ENCODE measurements at regions not wholly inside any gene's neighbourhood (a gene's known extent, or its start where the extent isn't known, plus 50 kb on each side); places are given as distances from the start of the nearest gene placed in this dataset.

DNA sequence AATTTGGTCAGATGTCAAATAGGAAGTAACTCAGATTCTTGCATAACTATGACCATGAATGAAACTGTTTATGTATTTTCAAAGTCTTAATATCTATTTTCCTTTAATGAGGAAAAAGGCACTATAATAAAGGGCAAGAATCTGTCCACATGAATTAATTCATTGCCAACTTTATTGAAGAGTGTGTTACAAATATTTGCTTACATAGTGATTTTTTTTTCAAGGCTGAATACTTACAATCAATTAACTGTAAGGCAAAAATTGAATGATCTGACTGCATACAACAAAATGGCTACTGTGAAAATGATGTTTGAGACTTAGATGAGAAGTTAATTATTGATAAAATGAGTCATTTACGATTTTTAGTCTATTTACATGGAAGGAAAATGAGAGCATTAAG, 475.0 kb downstream of the DNAJB9 start:
- Histone ChIP-seq H3K9me2 (replicated peaks; ENCODE audit: insufficient read depth, low read length) (no peaks in the 10 kb centered on the region; the same call in 1 of the 2 replicates), H4K20me1 (ENCODE audit: insufficient read depth, low read depth, low read length) (no peaks in the 10 kb centered on the region), H3K79me2 (ENCODE audit: low read length) (no peaks in the 10 kb centered on the region), H3K27me3 (ENCODE audit: low read length) (no peaks in the 10 kb centered on the region), H3K27ac (ENCODE audit: low read length) (no peak overlapping the region), H3K36me3 (ENCODE audit: insufficient read depth, low read length) (no peaks in the 10 kb centered on the region), H3K9ac (ENCODE audit: low read length) (no peak overlapping the region), H3K4me2 (ENCODE audit: low read depth, low read length, poor library complexity, severe bottlenecking) (no peak overlapping the region), H3K9me3 (ENCODE audit: low read length) (no peaks in the 10 kb centered on the region), H2AFZ (ENCODE audit: low read length) (no peak overlapping the region), H3K4me1 (ENCODE audit: low read length) (no peaks in the 10 kb centered on the region), H3K4me3 (ENCODE audit: low read length) (no peak overlapping the region)
- no peak for DNase-seq

GRCh38 chr7:109049366-109049765, 479.7 kb downstream of the DNAJB9 start:
- no peaks in the 10 kb centered on the region for H3K9me3 ChIP-seq (ENCODE audit: low read length)
- H4K20me1 ChIP-seq (ENCODE audit: insufficient read depth, low read depth, low read length): no peaks in the 10 kb centered on the region
- DNase-seq: no peak
- no peak overlapping the region for H3K27ac ChIP-seq (ENCODE audit: low read length)
- H3K27me3 ChIP-seq (ENCODE audit: low read length): no peaks in the 10 kb centered on the region
- H3K79me2 ChIP-seq (ENCODE audit: low read length): no peaks in the 10 kb centered on the region
- H3K4me2 ChIP-seq (ENCODE audit: low read depth, low read length, poor library complexity, severe bottlenecking): no peak overlapping the region
- H3K36me3 ChIP-seq (ENCODE audit: insufficient read depth, low read length): no peaks in the 10 kb centered on the region
- no peak overlapping the region for H2AFZ ChIP-seq (ENCODE audit: low read length)
- no peaks in the 10 kb centered on the region for H3K4me1 ChIP-seq (ENCODE audit: low read length)
- H3K9me2 ChIP-seq (replicated peaks; ENCODE audit: insufficient read depth, low read length): no peaks in the 10 kb centered on the region
- no peak overlapping the region for H3K4me3 ChIP-seq (ENCODE audit: low read length)
- H3K9ac ChIP-seq (ENCODE audit: low read length): no peak overlapping the region

DNA sequence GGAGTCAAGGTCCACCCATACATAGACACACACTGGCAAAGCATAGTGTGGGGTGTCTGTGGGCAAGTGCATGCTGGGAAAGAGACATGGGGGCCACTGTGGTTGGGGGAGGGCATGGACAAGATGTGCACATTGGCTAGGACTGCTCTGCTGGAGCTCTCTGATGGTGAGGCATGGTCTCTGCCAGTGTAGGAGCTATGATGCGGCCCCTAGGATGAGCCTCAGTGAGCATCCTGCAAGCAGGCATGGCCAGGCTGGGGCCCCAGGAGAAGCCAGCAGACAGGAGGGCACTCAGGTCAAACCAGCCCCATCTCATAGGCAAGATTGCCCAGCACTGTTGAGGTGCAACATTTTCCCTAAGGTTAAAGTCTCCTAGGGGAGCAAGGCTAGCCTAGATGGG, 489.4 kb downstream of the DNAJB9 start:
- H3K4me1 ChIP-seq (ENCODE audit: low read length): no peaks in the 10 kb centered on the region
- no peak overlapping the region for H3K4me3 ChIP-seq (ENCODE audit: low read length)
- H3K9me2 ChIP-seq (replicated peaks; ENCODE audit: insufficient read depth, low read length): no peaks in the 10 kb centered on the region; the same call in 1 of the 2 replicates
- H3K4me2 ChIP-seq (ENCODE audit: low read depth, low read length, poor library complexity, severe bottlenecking): no peak overlapping the region
- no peaks in the 10 kb centered on the region for H3K36me3 ChIP-seq (ENCODE audit: insufficient read depth, low read length)
- no peak overlapping the region for H2AFZ ChIP-seq (ENCODE audit: low read length)
- no peak overlapping the region for H3K27ac ChIP-seq (ENCODE audit: low read length)
- no peaks in the 10 kb centered on the region for H3K9me3 ChIP-seq (ENCODE audit: low read length)
- no peak overlapping the region for H3K9ac ChIP-seq (ENCODE audit: low read length)
- H3K79me2 ChIP-seq (ENCODE audit: low read length): no peaks in the 10 kb centered on the region
- H3K27me3 ChIP-seq (ENCODE audit: low read length): no peaks in the 10 kb centered on the region
- no peaks in the 10 kb centered on the region for H4K20me1 ChIP-seq (ENCODE audit: insufficient read depth, low read depth, low read length)
- DNase-seq: no peak

GRCh38 chr7:109062798-109063197, 493.1 kb downstream of the DNAJB9 start:
- no peak overlapping the region for H3K4me3 ChIP-seq (ENCODE audit: low read length)
- no peaks in the 10 kb centered on the region for H3K4me1 ChIP-seq (ENCODE audit: low read length)
- no peaks in the 10 kb centered on the region for H4K20me1 ChIP-seq (ENCODE audit: insufficient read depth, low read depth, low read length)
- H3K36me3 ChIP-seq (ENCODE audit: insufficient read depth, low read length): no peaks in the 10 kb centered on the region
- H3K27me3 ChIP-seq (ENCODE audit: low read length): no peaks in the 10 kb centered on the region
- H2AFZ ChIP-seq (ENCODE audit: low read length): no peak overlapping the region
- no peak overlapping the region for H3K4me2 ChIP-seq (ENCODE audit: low read depth, low read length, poor library complexity, severe bottlenecking)
- no peaks in the 10 kb centered on the region for H3K9me3 ChIP-seq (ENCODE audit: low read length)
- H3K9me2 ChIP-seq (replicated peaks; ENCODE audit: insufficient read depth, low read length): no peaks in the 10 kb centered on the region; the same call in 1 of the 2 replicates
- H3K9ac ChIP-seq (ENCODE audit: low read length): no peak overlapping the region
- H3K79me2 ChIP-seq (ENCODE audit: low read length): no peaks in the 10 kb centered on the region
- no peak overlapping the region for H3K27ac ChIP-seq (ENCODE audit: low read length)
- no peak for DNase-seq

GRCh38 chr7:109073543-109073942, 503.9 kb downstream of the DNAJB9 start:
- Histone ChIP-seq H3K9me2 (replicated peaks; ENCODE audit: insufficient read depth, low read length) (no peaks in the 10 kb centered on the region), H4K20me1 (ENCODE audit: insufficient read depth, low read depth, low read length) (no peaks in the 10 kb centered on the region), H3K4me2 (ENCODE audit: low read depth, low read length, poor library complexity, severe bottlenecking) (no peak overlapping the region), H3K4me3 (ENCODE audit: low read length) (no peak overlapping the region), H3K4me1 (ENCODE audit: low read length) (no peaks in the 10 kb centered on the region), H3K27me3 (ENCODE audit: low read length) (no peaks in the 10 kb centered on the region), H3K27ac (ENCODE audit: low read length) (no peak overlapping the region), H3K9ac (ENCODE audit: low read length) (no peak overlapping the region), H3K36me3 (ENCODE audit: insufficient read depth, low read length) (no peaks in the 10 kb centered on the region), H2AFZ (ENCODE audit: low read length) (no peak overlapping the region), H3K9me3 (ENCODE audit: low read length) (no peaks in the 10 kb centered on the region), H3K79me2 (ENCODE audit: low read length) (no peaks in the 10 kb centered on the region)
- no peak for DNase-seq

- Histone ChIP-seq H3K36me3 (ENCODE audit: insufficient read depth, low read length) (no peaks in the 10 kb centered on the region), H3K79me2 (ENCODE audit: low read length) (no peaks in the 10 kb centered on the region), H2AFZ (ENCODE audit: low read length) (no peak overlapping the region), H3K4me3 (ENCODE audit: low read length) (no peak overlapping the region), H3K9ac (ENCODE audit: low read length) (no peak overlapping the region), H3K27me3 (ENCODE audit: low read length) (no peaks in the 10 kb centered on the region), H3K4me2 (ENCODE audit: low read depth, low read length, poor library complexity, severe bottlenecking) (no peak overlapping the region), H3K9me2 (replicated peaks; ENCODE audit: insufficient read depth, low read length) (no peaks in the 10 kb centered on the region), H3K27ac (ENCODE audit: low read length) (no peak overlapping the region), H4K20me1 (ENCODE audit: insufficient read depth, low read depth, low read length) (no peaks in the 10 kb centered on the region), H3K9me3 (ENCODE audit: low read length) (no peaks in the 10 kb centered on the region), H3K4me1 (ENCODE audit: low read length) (no peaks in the 10 kb centered on the region)
- DNase-seq: no peak
Measured at GRCh38 chr7:109076396-109076972, 506.8 kb downstream of the DNAJB9 start.

DNA sequence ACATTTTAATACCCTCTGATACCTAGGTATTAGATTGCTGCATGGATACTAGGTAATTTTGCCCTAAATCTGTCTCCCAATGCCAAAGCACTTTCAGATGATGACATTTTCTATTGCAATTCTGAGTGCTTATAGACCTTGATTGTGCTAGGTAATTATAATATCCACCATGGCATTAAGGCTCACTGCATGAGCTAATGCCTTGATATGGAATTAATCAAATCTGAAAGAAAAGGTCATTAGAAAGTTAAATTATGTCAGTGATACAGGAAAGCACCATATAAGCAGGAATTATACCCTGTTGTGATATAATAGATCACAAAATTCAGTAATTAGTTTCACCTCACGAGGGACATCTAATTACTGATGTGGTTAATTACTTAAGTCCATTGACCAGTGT, 521.4 kb downstream of the DNAJB9 start:
- H3K27me3 ChIP-seq (ENCODE audit: low read length): no peaks in the 10 kb centered on the region
- no peaks in the 10 kb centered on the region for H3K9me2 ChIP-seq (replicated peaks; ENCODE audit: insufficient read depth, low read length)
- no peaks in the 10 kb centered on the region for H4K20me1 ChIP-seq (ENCODE audit: insufficient read depth, low read depth, low read length)
- no peaks in the 10 kb centered on the region for H3K36me3 ChIP-seq (ENCODE audit: insufficient read depth, low read length)
- H3K4me2 ChIP-seq (ENCODE audit: low read depth, low read length, poor library complexity, severe bottlenecking): no peak overlapping the region
- no peak overlapping the region for H3K4me3 ChIP-seq (ENCODE audit: low read length)
- no peaks in the 10 kb centered on the region for H3K4me1 ChIP-seq (ENCODE audit: low read length)
- no peak for DNase-seq
- no peak overlapping the region for H3K27ac ChIP-seq (ENCODE audit: low read length)
- no peak overlapping the region for H3K9ac ChIP-seq (ENCODE audit: low read length)
- H2AFZ ChIP-seq (ENCODE audit: low read length): no peak overlapping the region
- H3K9me3 ChIP-seq (ENCODE audit: low read length): no peaks in the 10 kb centered on the region
- no peaks in the 10 kb centered on the region for H3K79me2 ChIP-seq (ENCODE audit: low read length)

DNA sequence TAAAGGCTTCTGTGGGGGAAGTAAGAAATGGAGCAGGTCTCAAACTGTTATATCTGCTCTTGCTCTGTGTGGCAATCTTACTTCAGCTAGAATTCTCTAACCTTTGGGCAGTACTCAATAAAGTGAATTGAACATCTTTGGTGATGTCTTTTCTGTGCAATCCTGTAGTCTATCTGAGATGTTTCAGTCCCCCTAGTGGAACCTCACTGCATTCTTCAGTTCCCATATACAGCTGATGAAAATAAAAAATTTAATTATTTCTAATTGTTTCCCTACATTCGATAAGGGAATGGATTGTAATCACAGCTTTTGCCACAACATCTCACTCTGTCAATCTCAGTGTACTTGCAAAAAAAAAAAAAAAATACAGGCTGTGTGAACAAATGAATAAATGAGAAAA, 522.6 kb downstream of the DNAJB9 start:
- H3K4me2 ChIP-seq (ENCODE audit: low read depth, low read length, poor library complexity, severe bottlenecking): no peak overlapping the region
- H3K27ac ChIP-seq (ENCODE audit: low read length): no peak overlapping the region
- H3K27me3 ChIP-seq (ENCODE audit: low read length): no peaks in the 10 kb centered on the region
- no peaks in the 10 kb centered on the region for H4K20me1 ChIP-seq (ENCODE audit: insufficient read depth, low read depth, low read length)
- H3K9me2 ChIP-seq (replicated peaks; ENCODE audit: insufficient read depth, low read length): no peaks in the 10 kb centered on the region
- no peaks in the 10 kb centered on the region for H3K36me3 ChIP-seq (ENCODE audit: insufficient read depth, low read length)
- H2AFZ ChIP-seq (ENCODE audit: low read length): no peak overlapping the region
- H3K4me1 ChIP-seq (ENCODE audit: low read length): no peaks in the 10 kb centered on the region
- H3K9me3 ChIP-seq (ENCODE audit: low read length): no peaks in the 10 kb centered on the region
- no peaks in the 10 kb centered on the region for H3K79me2 ChIP-seq (ENCODE audit: low read length)
- no peak overlapping the region for H3K4me3 ChIP-seq (ENCODE audit: low read length)
- H3K9ac ChIP-seq (ENCODE audit: low read length): no peak overlapping the region
- no peak for DNase-seq

DNA sequence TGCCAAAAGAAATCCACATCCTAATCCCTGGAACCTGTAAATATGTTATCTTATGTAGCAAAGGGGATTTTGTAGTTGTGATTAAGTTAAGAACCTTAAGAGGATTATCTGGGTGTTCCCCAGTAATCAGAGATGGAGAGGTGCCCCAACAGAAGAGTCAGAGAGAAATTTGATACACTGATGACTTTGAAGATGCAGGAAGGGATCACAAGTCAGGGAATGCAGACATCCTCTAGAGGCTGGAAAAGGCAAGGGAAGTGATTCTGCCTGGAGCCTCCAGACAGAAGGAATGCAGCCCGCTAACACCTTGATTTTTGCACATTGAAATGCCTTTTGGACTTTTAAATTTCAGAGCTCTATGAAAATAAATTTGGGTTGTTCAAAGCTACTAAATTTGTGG, 531.7 kb downstream of the DNAJB9 start:
- Histone ChIP-seq H3K9me3 (ENCODE audit: low read length) (no peaks in the 10 kb centered on the region; the same call in 1 of the 2 replicates), H2AFZ (ENCODE audit: low read length) (no peak overlapping the region), H4K20me1 (ENCODE audit: insufficient read depth, low read depth, low read length) (no peaks in the 10 kb centered on the region), H3K4me1 (ENCODE audit: low read length) (no peaks in the 10 kb centered on the region), H3K36me3 (ENCODE audit: insufficient read depth, low read length) (no peaks in the 10 kb centered on the region), H3K27me3 (ENCODE audit: low read length) (no peaks in the 10 kb centered on the region), H3K79me2 (ENCODE audit: low read length) (no peaks in the 10 kb centered on the region), H3K4me3 (ENCODE audit: low read length) (no peak overlapping the region), H3K9ac (ENCODE audit: low read length) (no peak overlapping the region), H3K9me2 (replicated peaks; ENCODE audit: insufficient read depth, low read length) (no peaks in the 10 kb centered on the region), H3K4me2 (ENCODE audit: low read depth, low read length, poor library complexity, severe bottlenecking) (no peak overlapping the region), H3K27ac (ENCODE audit: low read length) (no peak overlapping the region)
- DNase-seq: no peak

All from Karpas-422 (cell line).